ENCODE measurements at regions not wholly inside any gene's neighbourhood (a gene's known extent, or its start where the extent isn't known, plus 50 kb on each side); places are given as distances from the start of the nearest gene placed in this dataset.

DNA sequence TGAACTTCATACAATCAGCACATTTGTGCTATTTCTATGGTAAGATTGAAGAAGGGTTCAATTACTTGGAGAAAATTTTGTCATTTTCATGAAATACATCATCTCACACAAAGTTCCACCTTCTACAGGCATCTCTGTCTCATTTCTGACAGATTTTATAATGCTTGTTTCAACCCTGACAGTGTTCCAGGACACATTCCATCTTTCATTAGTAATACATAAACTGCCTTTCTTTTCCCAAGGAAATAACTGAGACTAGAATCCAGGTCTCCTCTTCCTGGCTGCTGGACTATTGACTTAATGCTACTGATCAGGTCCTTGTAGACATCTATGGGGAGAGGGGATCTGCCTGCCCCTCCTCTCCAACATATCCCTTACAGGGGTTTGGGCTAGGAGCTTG, 70.1 kb upstream of the PLPP4 start:
- DNase-seq = no peak

DNA sequence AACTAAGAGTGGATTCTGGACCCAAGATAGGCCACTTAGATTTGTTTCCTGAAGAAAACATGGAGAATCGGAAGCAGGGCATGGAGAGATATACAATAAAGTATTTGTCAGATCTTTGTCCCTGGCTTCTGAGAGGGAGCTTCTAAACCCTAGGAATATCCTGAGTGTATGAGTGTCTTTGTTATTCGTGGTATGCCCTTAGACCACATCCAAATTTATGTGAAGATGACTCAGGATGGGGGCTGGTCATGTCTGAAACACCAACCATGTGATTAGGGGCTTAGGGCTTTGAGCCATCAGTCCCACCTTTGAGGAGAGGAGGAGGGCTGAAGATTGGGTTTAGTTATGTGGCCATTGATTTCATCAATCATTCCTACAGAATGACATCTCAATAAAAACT, 69.7 kb upstream of the PLPP4 start:
- DNase-seq = no peak

DNA sequence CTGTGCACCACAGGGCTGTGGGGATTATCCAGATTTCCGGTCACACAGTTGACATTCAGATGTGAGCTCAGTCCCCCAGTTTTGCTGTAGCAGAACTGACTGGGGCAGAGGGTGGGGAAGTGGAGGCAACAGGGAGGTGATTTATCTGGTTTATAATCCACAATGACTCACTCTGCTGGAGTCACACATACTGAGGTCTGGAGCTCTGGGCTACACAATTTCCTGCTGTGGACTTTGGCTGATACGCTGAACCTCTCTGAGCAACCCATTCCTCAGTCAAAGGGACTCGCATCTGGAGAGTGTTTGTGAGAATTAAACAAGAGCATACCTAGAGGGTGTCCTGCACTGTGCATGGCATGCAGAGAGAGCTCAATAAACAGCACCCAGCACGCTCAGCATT, 64.8 kb upstream of the PLPP4 start:
- DNase-seq = no peak

DNA sequence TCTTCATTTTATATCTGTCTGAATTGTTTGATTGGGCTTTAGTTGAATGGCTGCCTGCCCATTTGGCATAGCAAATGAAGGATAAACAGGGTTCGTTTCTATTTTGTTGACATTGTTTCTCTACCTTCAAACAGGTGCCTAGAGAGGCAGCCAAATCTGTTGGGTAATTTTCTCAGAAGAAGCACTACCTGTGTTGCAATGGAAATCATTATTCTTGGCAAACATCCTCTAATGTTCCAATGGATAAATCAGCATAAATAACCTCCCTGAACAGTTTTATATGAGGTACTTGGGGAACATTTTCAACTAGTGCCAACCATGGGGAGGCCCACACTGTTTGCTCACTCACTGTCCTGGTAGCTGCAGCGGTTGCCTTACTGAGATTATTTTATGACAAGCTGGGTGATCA, 64.4 kb upstream of the PLPP4 start:
- DNase-seq = no peak

DNA sequence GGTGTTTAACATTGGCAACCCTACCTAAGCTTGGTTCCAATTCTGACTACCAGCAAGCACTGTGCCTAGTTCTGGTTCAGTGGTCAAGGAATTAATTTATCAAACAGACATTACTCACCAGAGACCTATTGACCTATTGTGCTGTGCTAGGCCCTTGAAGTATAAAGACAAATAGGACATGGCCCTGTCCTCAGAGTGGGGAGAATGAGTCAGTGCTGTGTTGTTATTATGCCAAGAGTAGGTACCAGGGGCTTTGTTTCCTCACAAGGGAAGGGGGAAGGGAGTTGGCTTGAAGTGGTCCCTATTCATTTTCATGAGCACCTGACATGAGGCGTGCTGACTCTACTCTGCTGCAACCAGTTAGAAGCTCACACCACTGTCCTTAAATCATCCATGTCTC, 62.6 kb upstream of the PLPP4 start:
- DNase-seq = no peak

DNA sequence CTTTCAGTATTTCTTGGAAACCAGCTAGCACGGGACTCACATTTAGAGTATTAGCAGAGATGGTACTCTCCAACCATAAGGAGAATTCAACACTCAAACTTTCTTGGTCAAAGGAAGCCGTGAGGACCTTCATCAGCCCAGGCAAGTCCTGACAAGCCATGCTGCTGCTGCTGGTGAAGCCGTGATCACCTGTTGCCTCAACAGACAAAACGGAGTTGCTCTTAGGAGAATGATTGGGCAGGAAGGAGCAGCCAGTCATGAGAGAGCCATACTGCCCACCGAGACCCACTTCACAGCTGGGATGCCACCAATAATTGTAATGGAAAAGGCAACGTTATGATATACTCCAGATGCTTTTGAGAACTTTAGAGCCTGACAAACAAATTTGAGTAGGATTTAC, 60.8 kb upstream of the PLPP4 start:
- no peak for DNase-seq

DNA sequence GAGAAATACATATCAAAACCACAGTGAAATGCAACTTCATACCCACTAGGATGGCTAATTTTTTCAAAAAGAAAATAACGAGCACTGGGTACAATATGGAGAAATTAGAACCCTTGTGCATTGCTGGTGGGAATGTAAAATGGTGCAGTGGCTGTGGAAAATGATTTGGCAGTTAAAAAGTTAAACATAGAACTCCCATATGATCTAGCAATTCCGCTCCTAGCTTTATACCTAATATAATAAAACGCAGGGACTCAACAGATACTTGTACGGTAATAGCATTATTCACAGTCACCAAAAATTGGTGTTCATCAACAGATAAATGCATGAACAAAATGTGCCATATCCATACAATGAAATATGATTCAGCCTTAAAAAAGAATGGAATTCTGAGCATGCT, 58.8 kb upstream of the PLPP4 start:
- DNase-seq = no peak

DNA sequence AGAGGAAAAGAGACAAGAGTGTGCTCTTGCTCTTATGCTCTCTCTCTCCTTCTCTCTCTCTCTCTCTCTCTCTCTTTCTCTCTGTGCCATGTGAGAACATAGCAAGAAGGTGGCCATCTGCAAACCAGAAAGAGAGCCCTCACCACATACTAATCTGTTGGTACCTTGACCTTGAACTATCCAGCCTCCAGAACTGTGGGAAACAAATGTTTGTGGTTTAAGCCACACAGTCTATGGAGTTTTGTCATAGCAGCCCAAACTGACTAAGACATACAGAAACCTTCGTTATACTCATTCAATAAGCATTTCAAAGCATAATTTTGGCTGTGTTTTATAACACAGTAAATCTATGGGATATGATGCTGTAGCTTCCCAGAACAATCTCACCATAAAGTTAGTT, 56.4 kb upstream of the PLPP4 start:
- no peak for DNase-seq

DNA sequence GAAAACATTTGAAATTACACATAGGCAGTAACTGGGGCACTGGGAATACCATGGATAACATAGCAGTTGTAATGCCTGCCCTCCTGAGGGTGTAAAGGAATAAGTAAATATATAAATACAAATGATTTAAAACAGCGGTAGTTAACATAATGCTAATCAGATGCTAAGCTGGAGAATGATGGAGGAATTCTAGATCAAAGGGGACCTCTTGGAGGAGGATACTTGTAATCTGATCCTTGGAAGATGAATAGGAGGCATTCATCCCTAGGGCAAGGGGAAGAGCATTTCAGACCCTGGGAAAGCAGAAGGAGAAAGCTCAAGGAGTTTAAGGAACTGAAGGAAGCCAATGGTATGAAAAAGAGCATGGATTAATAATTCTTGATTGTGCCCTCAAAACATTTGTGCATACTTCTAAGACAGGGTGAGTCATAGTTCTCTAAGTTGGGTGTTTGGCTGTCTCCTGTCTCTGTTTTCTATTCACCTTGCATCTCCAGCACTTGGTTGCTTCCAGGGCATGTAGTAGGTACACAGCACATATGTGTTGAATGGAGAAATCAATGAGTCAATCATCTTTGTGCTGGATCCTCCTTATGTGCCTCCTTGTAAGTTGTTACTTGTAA, 54.8 kb upstream of the PLPP4 start:
- no peak for DNase-seq

DNA sequence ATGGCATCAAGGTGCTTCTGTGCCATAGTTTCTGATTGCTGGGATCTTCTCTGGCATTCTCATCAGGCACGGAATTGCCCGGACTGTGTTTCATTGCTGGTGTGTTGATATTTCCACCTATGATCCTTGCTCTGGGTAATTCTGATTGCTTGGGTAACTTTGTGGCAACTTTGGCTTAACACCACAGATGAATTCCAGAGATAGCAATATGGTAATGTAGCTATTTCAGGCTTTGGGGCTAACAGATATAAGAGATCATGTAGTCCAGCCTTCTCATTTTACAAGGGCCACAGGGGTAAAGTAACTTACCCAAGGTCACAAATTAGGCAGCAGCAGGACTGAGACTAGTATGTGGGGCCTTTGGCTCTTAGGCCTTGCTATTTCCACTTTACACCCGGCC, 53.9 kb upstream of the PLPP4 start:
- no peak for DNase-seq

DNA sequence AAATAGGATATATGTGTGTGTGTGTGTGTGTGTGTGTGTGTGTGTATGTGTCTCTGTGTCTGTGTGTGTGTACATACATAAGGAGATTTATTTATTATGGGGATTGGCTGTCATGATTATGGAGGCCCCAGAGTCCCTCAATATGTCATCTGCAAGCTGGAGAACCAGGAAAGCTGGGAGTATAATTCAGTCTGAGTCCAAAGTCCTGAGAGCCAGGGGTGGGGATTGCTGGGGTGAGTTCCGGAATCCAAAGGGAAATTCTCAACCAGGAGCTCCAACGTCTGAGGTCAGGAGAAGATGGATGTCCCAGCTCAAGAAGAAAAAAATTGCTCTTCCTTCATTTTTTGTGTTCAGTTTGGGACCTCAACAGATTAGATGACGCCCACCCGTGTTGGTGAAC, 50.7 kb upstream of the PLPP4 start:
- no peak for DNase-seq
